Glomerular endothelial cell (primary cell): ENCODE measurements at regions not wholly inside any gene's neighbourhood (a gene's known extent, or its start where the extent isn't known, plus 50 kb on each side); places are given as distances from the start of the nearest gene placed in this dataset.

ENCODE experiments used
- DNase-seq: peaks from one replicate; pipeline ENCODE4 v3.0.0-alpha.2; 2011; ENCODE audit warnings: low read depth, low spot score; ENCODE audit errors: extremely low read depth

GRCh38 chr16:85395913-85396878, 216.9 kb upstream of the GSE1 start:
- DNase-seq, result no peak

- DNase-seq, result no peak
Measured at GRCh38 chr16:85396879-85397871, 215.9 kb upstream of the GSE1 start.

DNA sequence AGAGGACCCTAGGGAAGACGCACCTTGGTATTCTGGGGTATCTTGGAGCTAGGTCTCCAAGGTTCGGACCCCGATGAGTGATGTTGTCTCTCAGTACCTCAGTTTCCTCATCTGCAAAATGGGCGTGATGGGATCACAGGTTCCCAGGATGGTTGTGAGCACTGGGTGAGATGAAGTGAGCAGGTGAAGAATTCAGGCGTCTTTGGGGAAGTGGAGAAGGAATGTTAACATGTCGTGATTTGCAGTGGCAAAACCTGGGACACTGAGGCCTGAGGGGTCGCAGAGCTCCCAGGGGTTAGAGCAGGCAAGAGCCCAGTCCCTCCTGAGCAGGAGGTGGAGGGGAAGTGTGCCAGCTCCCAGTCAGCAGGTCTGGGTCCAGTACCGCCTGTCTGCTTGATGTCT, 215.1 kb upstream of the GSE1 start:
- no peak for DNase-seq

GRCh38 chr16:85398688-85399582, 214.2 kb upstream of the GSE1 start:
- DNase-seq, result no peak

GRCh38 chr16:85399583-85400284, 213.4 kb upstream of the GSE1 start:
- no peak for DNase-seq

DNA sequence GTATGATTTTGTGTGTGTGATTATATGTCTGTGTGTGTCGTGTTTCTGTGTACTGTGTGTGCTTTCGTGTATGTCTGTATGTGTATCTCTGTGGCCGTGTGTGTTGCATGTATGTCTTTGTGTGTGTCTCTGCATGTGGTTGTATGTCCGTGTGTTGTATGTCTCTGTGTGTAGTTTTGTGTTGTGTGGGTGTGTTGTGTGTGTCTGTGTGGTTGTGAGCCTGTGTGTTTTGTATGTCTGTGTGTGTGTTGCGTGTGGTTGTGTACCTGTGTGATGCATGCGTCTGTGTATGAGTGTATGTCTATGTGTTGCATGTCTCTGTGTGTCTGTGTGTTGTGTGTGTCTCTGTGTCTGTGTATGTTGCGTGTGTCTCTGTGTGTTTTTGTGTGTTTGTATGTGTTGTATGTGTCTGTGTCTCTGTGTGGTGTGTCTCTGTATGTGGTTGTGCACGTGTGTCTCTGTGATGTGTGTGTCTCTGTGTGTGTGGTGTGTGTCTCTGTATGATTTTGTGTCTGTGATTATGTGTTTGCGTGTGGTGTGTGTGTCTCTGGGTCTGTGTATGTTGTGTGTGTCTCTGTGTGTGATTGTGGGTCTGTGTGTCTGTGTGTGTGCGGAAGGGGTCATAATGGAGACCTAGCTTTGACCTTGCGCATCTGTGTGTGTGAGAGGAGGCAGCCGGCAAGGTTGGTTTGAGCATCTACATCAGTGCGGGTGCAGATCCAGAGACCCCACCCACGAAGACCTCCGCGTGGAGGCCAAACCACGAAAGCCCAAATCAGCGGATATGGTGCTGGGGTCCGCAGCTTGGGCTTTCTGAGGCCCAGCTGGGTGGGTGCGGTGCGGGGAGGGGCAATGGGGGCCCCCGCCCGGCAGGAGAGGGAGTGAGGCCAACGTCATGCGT, 212.6 kb upstream of the GSE1 start:
- DNase-seq, result no peak

DNA sequence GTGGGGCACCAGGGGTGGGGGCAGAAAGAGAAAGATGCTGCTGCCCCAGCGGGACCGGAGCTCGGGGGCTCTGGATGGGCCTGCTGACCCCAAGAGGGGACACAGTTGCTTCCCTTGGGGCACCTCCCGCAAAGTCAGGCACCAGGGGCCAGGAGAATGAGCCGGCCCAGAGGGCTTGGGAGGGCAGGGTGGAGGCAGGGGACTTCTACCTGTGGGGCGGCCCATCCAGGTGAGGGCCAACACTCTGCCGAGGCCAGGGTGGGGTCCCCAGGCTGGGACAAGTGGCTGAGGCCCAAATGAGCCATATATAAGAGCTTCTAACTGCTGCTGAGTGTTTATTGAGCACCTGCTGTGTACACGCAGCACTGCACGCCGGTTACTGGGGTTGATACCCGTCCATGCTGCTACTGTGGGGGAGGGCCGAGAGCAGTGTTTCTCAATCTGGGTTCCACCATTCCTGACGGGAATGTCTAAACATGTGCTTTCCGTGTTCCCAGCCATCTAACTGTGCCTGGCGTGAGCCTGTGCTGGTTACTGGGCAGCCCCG, 211.7 kb upstream of the GSE1 start:
- DNase-seq, result no peak

DNA sequence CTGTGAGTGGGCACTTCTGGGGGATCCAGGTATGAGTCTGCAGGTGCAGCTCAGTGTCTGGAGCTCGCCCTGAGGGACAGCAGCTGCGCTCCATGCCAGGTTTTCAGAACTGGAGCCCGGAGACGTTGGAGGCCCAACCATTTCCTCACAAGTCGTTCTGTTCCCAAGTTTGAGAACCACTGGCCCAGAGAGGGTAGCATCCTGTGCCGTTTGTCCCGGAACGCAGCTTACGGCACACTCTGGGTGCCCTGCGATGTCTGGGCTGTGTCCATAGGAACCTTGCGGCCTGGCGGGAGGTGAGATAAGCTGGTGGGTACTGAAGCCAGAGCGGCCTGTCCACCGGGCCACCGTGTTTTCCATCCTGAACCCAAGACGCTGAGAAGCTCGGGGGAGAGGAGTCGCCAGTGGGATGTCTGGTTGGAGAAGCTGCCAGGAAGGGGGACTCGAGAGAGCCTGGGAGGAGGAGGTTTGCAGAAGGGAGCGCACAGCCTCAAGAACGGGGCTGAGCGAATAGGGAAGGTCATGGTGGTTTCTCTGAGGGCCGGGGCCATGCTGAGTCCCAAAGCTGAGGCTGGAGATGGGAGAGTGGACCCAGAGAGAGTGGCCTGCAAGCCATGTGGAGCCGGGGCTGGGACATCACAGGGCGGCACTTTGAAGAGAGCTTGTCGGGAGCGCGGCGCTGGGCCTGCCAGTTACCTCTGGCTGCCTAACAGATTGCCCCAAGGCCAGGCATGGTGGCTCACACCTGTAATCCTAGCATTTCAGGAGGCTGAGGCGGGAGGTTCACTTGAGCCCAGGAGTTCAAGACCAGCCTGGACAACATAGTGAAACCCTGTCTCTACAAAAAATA, 211.0 kb upstream of the GSE1 start:
- no peak for DNase-seq

- peak; percentile 10 for DNase-seq
Measured at GRCh38 chr16:85402910-85403692, 210.0 kb upstream of the GSE1 start.

- DNase-seq, result no peak
Measured at GRCh38 chr16:85403693-85404092, 209.4 kb upstream of the GSE1 start.

DNA sequence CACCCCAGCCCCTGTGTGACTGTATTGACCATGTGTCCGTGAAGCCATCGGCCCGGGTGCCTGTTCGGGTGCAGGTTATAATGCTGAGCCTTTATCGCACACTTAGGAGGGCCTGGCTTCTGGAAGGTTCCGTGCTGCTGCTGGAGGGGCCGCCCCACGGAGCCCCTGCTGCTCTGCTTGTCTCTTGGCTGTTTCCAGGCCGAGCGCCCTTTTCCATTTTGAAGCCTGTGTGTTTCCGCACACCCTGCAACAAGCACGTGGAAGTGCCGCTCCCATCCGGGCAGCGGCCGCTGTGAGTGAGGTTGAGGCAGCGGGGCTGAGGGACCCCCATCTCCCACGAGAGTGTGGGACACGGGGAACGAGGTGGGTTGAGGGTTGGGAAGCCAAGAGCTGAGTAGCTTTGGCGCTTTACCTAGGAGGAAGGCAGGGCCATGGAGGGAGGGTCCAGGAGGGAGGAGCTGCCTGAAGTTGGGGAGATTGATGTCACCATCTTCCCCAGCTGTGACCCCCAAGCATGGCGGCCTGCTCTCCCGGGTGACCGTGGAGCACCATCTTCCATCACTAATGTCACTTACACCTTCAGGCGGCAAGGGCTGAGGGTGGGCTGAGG, 200.1 kb upstream of the GSE1 start:
- no peak for DNase-seq

DNA sequence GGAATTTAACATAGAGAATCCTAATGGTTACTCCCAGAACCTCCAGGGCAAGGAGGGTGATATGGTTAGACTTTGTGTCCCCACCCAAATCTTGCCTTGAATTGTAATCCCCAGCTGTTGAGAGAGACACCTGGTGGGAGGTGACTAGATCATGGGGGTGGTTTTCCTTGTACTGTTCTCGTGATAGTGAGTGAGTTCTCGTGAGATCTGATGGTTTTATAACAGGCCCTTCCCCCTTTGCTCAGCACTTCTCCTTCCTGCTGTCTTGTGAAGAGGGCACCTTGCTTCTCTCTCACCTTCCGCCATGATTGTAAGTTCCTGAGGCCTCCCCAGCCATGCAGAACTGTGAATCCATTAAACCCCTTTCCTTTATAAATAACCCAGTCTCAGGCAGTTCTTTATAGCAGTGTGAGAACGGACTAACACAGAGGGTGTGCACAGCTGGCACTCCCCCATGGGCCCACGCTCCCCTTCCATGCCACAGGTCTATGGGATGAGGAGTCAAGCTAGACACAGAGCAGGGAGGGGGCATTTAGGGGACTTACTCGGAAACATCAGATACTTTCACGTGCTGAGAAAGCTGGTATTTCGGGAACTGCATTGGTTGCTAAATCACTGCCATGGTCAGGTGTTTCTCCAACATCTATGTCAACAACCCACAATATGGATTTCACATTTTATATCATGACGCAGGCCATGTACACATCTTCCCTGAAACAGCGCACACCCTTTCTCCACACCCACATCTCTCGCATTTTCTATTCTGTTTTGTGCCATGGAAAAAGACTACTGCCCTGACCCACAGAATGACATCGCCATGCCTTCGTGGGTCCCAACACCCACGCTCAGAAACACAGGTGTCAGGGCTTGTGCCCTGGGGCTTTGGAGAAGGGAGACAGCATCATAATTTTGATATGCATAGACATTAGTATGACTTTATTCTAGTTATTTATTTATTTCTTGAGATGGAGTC, 199.1 kb upstream of the GSE1 start:
- no peak for DNase-seq

- DNase-seq, result no peak
Measured at GRCh38 chr16:85415196-85416090, 197.7 kb upstream of the GSE1 start.
